GM13976 (cell line): ENCODE measurements at regions not wholly inside any gene's neighbourhood (a gene's known extent, or its start where the extent isn't known, plus 50 kb on each side); places are given as distances from the start of the nearest gene placed in this dataset.

Experiments
- DNase-seq: peaks from one replicate; pipeline ENCODE4 v3.0.0; 2012; ENCODE audit warnings: low spot score
- in situ Hi-C: fragments of 300-500 bp; cut with MboI; formaldehyde crosslinking; loops from one replicate; pipeline ENCODE4 v1.12.0; 2022; ENCODE audit warnings: low sequenced_read_pairs, mixed read lengths, inconsistent platforms; ENCODE audit not compliant: unreplicated experiment
- TF ChIP-seq, protein P1 (sequence below): IDR thresholded peaks from 2 replicates; pipeline ENCODE4 v1.5.1; 2012; ENCODE audit warnings: borderline replicate concordance, mild to moderate bottlenecking; ENCODE audit not compliant: insufficient read depth; ENCODE audit errors: extremely low read depth, missing control alignments, control extremely low read depth

DNA sequence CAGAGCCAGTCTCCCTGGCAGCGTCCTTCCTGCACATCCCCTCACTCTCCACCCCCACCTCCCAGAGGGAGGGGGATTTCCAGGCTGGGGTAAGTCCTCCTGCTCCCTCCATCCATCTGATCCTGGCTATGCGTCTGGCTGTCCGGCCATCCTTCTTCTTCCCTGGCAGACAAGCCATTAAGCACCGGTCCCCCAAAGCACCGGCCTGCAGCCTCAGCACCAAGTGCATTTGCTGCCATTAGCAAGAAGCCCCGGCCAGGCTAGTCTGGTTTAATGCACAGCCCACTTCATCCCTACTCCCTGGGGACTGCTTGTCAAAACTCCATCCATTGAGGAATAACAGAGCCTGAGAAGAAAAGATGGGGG, 208.7 kb upstream of the IER5L start:
- in situ Hi-C loops, result no loop called here
- DNase-seq, result no peak
- TF ChIP-seq, protein P1, sequence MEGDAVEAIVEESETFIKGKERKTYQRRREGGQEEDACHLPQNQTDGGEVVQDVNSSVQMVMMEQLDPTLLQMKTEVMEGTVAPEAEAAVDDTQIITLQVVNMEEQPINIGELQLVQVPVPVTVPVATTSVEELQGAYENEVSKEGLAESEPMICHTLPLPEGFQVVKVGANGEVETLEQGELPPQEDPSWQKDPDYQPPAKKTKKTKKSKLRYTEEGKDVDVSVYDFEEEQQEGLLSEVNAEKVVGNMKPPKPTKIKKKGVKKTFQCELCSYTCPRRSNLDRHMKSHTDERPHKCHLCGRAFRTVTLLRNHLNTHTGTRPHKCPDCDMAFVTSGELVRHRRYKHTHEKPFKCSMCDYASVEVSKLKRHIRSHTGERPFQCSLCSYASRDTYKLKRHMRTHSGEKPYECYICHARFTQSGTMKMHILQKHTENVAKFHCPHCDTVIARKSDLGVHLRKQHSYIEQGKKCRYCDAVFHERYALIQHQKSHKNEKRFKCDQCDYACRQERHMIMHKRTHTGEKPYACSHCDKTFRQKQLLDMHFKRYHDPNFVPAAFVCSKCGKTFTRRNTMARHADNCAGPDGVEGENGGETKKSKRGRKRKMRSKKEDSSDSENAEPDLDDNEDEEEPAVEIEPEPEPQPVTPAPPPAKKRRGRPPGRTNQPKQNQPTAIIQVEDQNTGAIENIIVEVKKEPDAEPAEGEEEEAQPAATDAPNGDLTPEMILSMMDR, result no peak

DNA sequence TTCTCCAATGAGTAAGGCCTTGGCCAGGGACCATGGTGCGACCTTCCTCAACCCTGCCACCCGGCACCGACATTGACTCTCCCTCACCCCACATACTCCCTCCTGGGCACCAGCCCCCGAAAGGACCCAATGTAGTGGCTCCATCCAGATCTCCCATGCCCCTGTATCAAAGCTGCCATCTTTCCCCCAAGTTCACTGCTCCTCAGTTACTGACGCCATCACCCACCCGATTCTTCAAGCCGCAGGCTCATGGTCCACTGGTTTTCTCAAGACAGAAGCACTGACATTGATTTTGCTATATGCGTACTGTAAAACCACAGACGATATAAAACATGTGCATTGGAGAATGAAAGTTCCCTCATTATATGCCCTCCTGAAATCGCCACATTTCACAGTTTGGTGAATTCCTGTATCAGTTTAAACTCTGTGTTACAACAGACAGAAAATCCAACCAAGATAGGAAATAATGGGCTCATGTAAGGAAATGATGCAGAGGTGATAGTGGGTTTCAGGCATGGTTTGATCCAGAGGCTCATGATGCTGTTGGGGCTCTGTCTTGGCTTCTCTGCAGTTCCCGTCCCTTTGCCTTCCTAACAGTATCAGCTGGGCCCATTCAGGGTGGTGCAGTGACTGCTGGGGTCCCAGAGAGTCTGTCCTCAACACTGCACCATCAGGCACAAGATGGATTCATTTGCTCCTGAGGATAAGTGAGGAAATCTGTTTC, 207.3 kb upstream of the IER5L start:
- TF ChIP-seq, protein P1, result no peak
- DNase-seq, result no peak
- in situ Hi-C loops, result no loop called here

DNA sequence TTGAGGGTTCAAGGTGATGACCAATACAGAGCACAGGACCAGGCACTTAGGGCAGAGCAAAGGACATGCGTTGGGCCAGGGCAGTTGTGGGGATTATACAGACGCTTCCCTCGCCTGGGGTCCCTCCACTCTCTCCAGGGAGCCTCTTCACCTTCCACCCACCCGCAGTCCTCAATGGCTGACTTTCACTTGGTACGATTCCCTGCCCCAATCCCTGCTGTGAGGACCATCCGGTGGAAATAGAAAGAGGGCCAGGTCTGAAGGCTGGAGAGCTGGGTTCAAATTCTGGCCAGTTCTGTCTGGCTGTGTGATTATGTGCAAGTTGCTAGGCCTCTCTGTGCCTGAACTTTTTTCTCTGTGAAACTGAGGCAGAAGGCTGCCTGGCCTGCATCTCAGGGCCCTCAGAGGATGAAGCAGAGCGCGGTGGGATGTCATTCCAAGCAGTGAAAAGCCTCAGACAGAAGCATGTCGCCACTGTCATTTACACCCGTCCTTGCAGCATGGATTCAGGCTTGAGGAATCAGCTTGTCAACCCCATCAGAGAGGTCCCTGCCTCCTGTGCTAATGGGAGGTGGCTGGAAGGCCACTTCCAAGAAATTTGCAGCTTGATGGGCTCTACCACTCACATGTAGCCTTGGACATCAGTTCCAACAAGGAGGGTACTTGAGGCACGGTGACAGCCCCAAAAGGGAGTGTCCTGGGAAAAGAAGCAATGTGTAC, 206.6 kb upstream of the IER5L start:
- no peak for DNase-seq
- TF ChIP-seq, protein P1, result no peak
- in situ Hi-C loops, result no loop called here

DNA sequence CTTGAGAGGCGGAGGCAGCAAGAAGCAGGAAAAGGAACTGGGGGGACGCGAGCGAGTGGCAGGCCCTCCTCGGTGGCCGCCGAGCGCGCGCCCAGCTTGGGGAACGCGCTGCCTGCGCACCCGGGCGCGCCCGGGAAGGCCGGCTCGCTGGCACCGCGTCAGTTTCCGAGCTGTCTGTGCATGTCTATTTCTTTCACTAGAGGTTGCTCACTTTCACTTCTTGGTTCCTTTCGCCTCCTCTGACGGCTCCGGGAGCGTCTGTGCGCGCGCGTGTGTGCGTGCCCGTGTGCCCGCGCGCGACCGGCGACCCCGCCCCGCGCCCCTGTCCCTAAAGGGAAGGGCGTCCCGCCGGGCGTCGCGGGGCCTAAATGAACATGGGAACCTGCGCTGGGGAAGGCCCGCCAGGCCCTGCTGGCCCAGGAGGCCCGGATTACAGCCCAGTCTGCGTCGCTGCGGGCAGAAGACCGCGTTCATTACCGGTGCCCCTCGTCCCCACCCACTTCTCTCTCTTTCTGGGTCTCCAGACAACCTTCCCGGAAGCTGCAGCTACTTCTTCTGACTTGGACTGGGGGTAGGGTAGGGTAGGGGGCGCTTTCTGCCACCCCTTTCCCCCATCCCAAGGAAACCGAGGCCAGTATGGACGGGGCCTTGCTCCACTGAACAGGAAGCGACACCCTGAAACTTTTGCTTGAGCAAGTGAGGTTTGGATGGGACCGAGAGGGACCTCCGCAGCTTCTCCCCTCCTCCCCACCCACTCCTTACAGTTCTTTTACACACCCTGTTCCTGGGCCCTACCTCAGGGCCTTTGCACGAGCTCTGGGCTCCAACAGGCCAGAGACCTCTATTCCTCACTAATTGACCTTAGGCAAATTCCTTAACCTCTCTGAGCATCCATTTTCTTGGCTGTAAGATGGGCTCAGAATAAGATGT, 205.8 kb upstream of the IER5L start:
- in situ Hi-C loops, result no loop called here
- peak; percentile 90 for DNase-seq
- TF ChIP-seq, protein P1, result no peak

DNA sequence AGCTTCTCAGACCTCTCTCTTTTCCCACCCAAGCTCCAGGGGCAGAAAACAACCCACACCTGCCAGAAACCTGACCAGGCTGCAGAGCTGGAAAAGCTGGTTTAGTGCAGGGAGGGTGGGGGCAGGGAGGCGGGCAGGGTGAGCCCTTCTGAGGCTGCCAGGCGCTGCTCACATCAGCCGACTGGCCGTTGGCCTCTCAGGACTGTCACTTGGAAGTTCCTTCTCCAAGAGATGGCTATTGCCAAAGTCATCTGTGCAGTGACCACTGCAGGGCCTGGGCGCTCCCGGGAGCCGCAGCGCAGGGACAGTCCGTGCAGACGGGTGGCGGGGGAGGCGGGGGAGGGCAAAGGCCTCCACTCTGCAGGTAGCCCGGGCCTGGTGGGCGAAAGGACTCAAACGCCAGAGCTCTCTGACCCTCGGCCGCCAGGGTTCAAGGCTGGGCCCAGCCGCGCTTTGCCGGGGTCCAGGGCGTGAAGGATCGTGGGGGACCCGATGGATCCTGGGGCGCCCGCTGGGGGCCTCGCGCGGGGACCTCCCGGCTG, 205.0 kb upstream of the IER5L start:
- in situ Hi-C loops, result no loop called here
- TF ChIP-seq, protein P1, result no peak
- DNase-seq, result no peak
